ENCODE measurements at regions not wholly inside any gene's neighbourhood (a gene's known extent, or its start where the extent isn't known, plus 50 kb on each side); places are given as distances from the start of the nearest gene placed in this dataset.

DNA sequence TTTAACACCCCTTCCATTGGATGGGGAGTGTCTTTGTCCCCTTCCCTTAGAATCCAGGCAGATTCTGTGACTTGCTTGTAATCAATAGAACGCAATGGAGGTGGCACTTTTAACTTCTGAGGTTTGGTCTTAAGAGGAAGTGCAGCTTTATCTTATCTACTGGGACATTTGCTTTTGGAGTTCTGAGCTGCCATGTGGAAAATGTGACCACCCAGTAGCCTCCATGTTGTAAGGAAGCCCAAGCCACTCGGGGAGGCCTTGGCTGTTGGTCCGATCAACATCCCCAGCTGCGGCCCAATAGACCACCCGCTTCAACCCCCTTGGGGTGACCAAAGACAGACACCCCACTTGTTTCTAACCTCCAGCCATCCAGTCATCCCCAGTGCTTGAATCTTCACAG lies 86.3 kb upstream of the FAM171A1 start:
- TF ChIP-seq, protein P1, sequence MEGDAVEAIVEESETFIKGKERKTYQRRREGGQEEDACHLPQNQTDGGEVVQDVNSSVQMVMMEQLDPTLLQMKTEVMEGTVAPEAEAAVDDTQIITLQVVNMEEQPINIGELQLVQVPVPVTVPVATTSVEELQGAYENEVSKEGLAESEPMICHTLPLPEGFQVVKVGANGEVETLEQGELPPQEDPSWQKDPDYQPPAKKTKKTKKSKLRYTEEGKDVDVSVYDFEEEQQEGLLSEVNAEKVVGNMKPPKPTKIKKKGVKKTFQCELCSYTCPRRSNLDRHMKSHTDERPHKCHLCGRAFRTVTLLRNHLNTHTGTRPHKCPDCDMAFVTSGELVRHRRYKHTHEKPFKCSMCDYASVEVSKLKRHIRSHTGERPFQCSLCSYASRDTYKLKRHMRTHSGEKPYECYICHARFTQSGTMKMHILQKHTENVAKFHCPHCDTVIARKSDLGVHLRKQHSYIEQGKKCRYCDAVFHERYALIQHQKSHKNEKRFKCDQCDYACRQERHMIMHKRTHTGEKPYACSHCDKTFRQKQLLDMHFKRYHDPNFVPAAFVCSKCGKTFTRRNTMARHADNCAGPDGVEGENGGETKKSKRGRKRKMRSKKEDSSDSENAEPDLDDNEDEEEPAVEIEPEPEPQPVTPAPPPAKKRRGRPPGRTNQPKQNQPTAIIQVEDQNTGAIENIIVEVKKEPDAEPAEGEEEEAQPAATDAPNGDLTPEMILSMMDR (IDR thresholded peaks at IDR 0.05): no peak
- TF ChIP-seq POLR2A (IDR thresholded peaks at IDR 0.05) (no peak), EP300 (IDR thresholded peaks at IDR 0.05; ENCODE audit: low read depth) (no peak)
